ENCODE measurements at regions not wholly inside any gene's neighbourhood (a gene's known extent, or its start where the extent isn't known, plus 50 kb on each side); places are given as distances from the start of the nearest gene placed in this dataset.
"Not testable (repeated sequence)": the region's sequence is repeated elsewhere in the genome, so short reads cannot be mapped to it uniquely, and the experiment has no call there.

GRCh38 chr10:114713525-114714090 is 55.5 kb upstream of the ABLIM1 start:
- Histone ChIP-seq H3K4me3 (ENCODE audit: low read depth, low read length) (no peak overlapping the region), H3K36me3 (ENCODE audit: control insufficient read depth, insufficient read depth, low read length) (no peaks in the 10 kb centered on the region), H3K27me3 (ENCODE audit: control insufficient read depth, insufficient read depth, low read length) (no peaks in the 10 kb centered on the region)
- no peak for DNase-seq (ENCODE audit: low read depth)
- no peak for TF ChIP-seq CTCF (IDR thresholded peaks at IDR 0.05; ENCODE audit: insufficient read depth, low read length, poor library complexity, severe bottlenecking)

GRCh38 chr10:114714281-114714741 is 56.2 kb upstream of the ABLIM1 start:
- no peak overlapping the region for H3K4me3 ChIP-seq (ENCODE audit: low read depth, low read length)
- no peaks in the 10 kb centered on the region for H3K27me3 ChIP-seq (ENCODE audit: control insufficient read depth, insufficient read depth, low read length)
- H3K36me3 ChIP-seq (ENCODE audit: control insufficient read depth, insufficient read depth, low read length): no peaks in the 10 kb centered on the region
- no peak for TF ChIP-seq CTCF (IDR thresholded peaks at IDR 0.05; ENCODE audit: insufficient read depth, low read length, poor library complexity, severe bottlenecking)
- DNase-seq (ENCODE audit: low read depth): peak; percentile 49

GRCh38 chr10:114715171-114715670 is 57.1 kb upstream of the ABLIM1 start:
- no peak for DNase-seq (ENCODE audit: low read depth)
- Histone ChIP-seq H3K27me3 (ENCODE audit: control insufficient read depth, insufficient read depth, low read length) (no peaks in the 10 kb centered on the region), H3K36me3 (ENCODE audit: control insufficient read depth, insufficient read depth, low read length) (no peaks in the 10 kb centered on the region), H3K4me3 (ENCODE audit: low read depth, low read length) (no peak overlapping the region)
- TF ChIP-seq CTCF (IDR thresholded peaks at IDR 0.05; ENCODE audit: insufficient read depth, low read length, poor library complexity, severe bottlenecking): no peak

- H3K4me3 ChIP-seq (ENCODE audit: low read depth, low read length): no peak overlapping the region
- DNase-seq (ENCODE audit: low read depth): no peak
- H3K36me3 ChIP-seq (ENCODE audit: control insufficient read depth, insufficient read depth, low read length): no peaks in the 10 kb centered on the region
- no peak for TF ChIP-seq CTCF (IDR thresholded peaks at IDR 0.05; ENCODE audit: insufficient read depth, low read length, poor library complexity, severe bottlenecking)
- no peaks in the 10 kb centered on the region for H3K27me3 ChIP-seq (ENCODE audit: control insufficient read depth, insufficient read depth, low read length)
Observed at GRCh38 chr10:114716811-114717404, 58.8 kb upstream of the ABLIM1 start.

GRCh38 chr10:114717881-114718280 is 59.8 kb upstream of the ABLIM1 start:
- not testable (repeated sequence) for H3K36me3 ChIP-seq (ENCODE audit: control insufficient read depth, insufficient read depth, low read length); H3K4me3 ChIP-seq (ENCODE audit: low read depth, low read length); DNase-seq (ENCODE audit: low read depth); H3K27me3 ChIP-seq (ENCODE audit: control insufficient read depth, insufficient read depth, low read length)

GRCh38 chr10:114718374-114718773 is 60.3 kb upstream of the ABLIM1 start:
- Histone ChIP-seq H3K36me3 (ENCODE audit: control insufficient read depth, insufficient read depth, low read length) (no peaks in the 10 kb centered on the region), H3K27me3 (ENCODE audit: control insufficient read depth, insufficient read depth, low read length) (no peaks in the 10 kb centered on the region), H3K4me3 (ENCODE audit: low read depth, low read length) (no peak overlapping the region)
- TF ChIP-seq CTCF (IDR thresholded peaks at IDR 0.05; ENCODE audit: insufficient read depth, low read length, poor library complexity, severe bottlenecking): no peak
- no peak for DNase-seq (ENCODE audit: low read depth)
